Ovary (tissue), 7 donors: ENCODE measurements at regions not wholly inside any gene's neighbourhood (a gene's known extent, or its start where the extent isn't known, plus 50 kb on each side); places are given as distances from the start of the nearest gene placed in this dataset.

ENCODE experiments used
- DNase-seq, 5 donors: peaks; one replicate each; pipeline ENCODE4 v3.0.0-alpha.2; 2019 to 2020
- H3K27ac ChIP-seq, 2 donors: fragments of 200-600 bp; one replicate each; pipeline versions ENCODE4 v1.5.1 to v1.8.0; 2019 to 2022
- H3K27me3 ChIP-seq: fragments of 200-600 bp; one replicate; pipeline ENCODE4 v1.8.0; 2022
- H3K36me3 ChIP-seq: fragments of 200-600 bp; sonication (generic); one replicate; pipeline ENCODE4 v1.5.1; 2019
- H3K4me1 ChIP-seq: one replicate; pipeline ENCODE4 v1.8.1; 2013; ENCODE audit warnings: mild to moderate bottlenecking, moderate library complexity; ENCODE audit not compliant: insufficient read depth
- H3K4me3 ChIP-seq: fragments of 200-600 bp; sonication (generic); one replicate; pipeline ENCODE4 v1.5.1; 2017
- H3K9me3 ChIP-seq, 2 donors: fragments of 200-600 bp in 1 of 2; sonication (generic) in 1 of 2; one replicate each; pipeline versions ENCODE4 v1.5.1 to v1.8.1; 2013 to 2019; ENCODE audit warnings: mild to moderate bottlenecking in 1 of 2, moderate library complexity in 1 of 2
- CTCF ChIP-seq, 3 donors: fragments of 450-650 bp in 2 of 3; fragments of 200-600 bp in 1 of 3; IDR thresholded peaks; one replicate each; pipeline versions ENCODE4 v1.5.1 to v1.8.0; 2016 to 2022; ENCODE audit warnings: antibody characterized with exemption in 3 of 3, mild to moderate bottlenecking in 1 of 3
- EP300 ChIP-seq: sonication (generic); formaldehyde crosslinking; IDR thresholded peaks from one replicate; pipeline ENCODE4 v1.6.1; 2017; ENCODE audit warnings: antibody characterized with exemption
- POLR2A ChIP-seq: fragments of 450-650 bp; IDR thresholded peaks from one replicate; pipeline ENCODE4 v1.6.1; 2017; ENCODE audit warnings: antibody characterized with exemption, mild to moderate bottlenecking, moderate library complexity
- WGBS, 3 donors: extraction: QIAGEN DNeasy Blood & Tissue Kit in 1 of 3; methylation state at CpG; one replicate each; pipeline versions ENCODE4 v1.1.5 to v1.1.7; 2013 to 2017; 5-methylcytosine and 5-hydroxymethylcytosine counted together
- intact Hi-C, 4 donors: fragments of 100-400 bp; cut with DNase I; formaldehyde crosslinking; loops; one replicate each; pipeline versions ENCODE4 v1.11.0 to v1.15.1; 2022 to 2023
- donor health status: DM: no; HTN: no; CAD: no; lungs with moderate emphysema.
- donor health status: DM: no; HTN: no; CAD: no.
- donor health status: Bipolar disorder and iron deficiency.
- donor health status: DM: no; HTN: no; CAD: no.
- donor health status: DM: yes; HTN: yes; CAD: no.

GRCh38 chrX:10095698-10096432 lies 60.9 kb upstream of the CLCN4 start:
- TF ChIP-seq POLR2A: no peak
- H3K4me1 ChIP-seq: peaks cover 5% of the 10 kb centered on the region
- no peaks in the 10 kb centered on the region for H3K9me3 ChIP-seq
- intact Hi-C loops: no loop called here
- no peaks in the 10 kb centered on the region for H3K36me3 ChIP-seq
- no peak overlapping the region for H3K4me3 ChIP-seq
- H3K27me3 ChIP-seq: no peaks in the 10 kb centered on the region
- no peak for DNase-seq
- WGBS, 3 donors: 77 to 84% (median 82%) methylated on average over 5 of the region's 5 CpGs
- no peak overlapping the region for H3K27ac ChIP-seq

- Histone ChIP-seq H3K27ac (peak overlapping the region in 1 of 2 donors; percentile 61), H3K4me3 (peak overlapping the region; percentile 1), H3K36me3 (no peaks in the 10 kb centered on the region), H3K9me3 (no peaks in the 10 kb centered on the region), H3K27me3 (no peaks in the 10 kb centered on the region), H3K4me1 (peaks cover 5% of the 10 kb centered on the region)
- 41 to 54% (median 45%) methylated on average over 10 of the region's 10 CpGs for WGBS, 3 donors
- DNase-seq: no peak
- intact Hi-C loops: no loop called here
- TF ChIP-seq CTCF (IDR thresholded peaks at IDR 0.05) (no peak), EP300 (no peak), POLR2A (no peak)
Measured at GRCh38 chrX:10098270-10098713, 58.5 kb upstream of the CLCN4 start.

GRCh38 chrX:10099411-10099810 lies 57.4 kb upstream of the CLCN4 start:
- H3K27ac ChIP-seq: peak overlapping the region in 1 of 2 donors; percentile 61
- no peak for DNase-seq

GRCh38 chrX:10101269-10101668 lies 55.5 kb upstream of the CLCN4 start:
- 66 to 83% (median 69%) methylated on average over 5 of the region's 5 CpGs for WGBS, 3 donors
- H3K27ac ChIP-seq: peak overlapping the region in 1 of 2 donors; percentile 61
- H3K9me3 ChIP-seq: no peaks in the 10 kb centered on the region
- no peak for DNase-seq
- TF ChIP-seq POLR2A: no peak
- TF ChIP-seq CTCF (IDR thresholded peaks at IDR 0.05): no peak
- no peak for TF ChIP-seq EP300
- H3K27me3 ChIP-seq: no peaks in the 10 kb centered on the region
- intact Hi-C loops: no loop called here
- H3K4me1 ChIP-seq: peaks cover 5% of the 10 kb centered on the region
- H3K36me3 ChIP-seq: no peaks in the 10 kb centered on the region
- no peak overlapping the region for H3K4me3 ChIP-seq

More at GRCh38 chrX:10099411-10099810, 57.4 kb upstream of the CLCN4 start:
- Histone ChIP-seq H3K4me3 (no peak overlapping the region), H3K9me3 (no peaks in the 10 kb centered on the region), H3K27me3 (no peaks in the 10 kb centered on the region), H3K4me1 (peaks cover 5% of the 10 kb centered on the region), H3K36me3 (no peaks in the 10 kb centered on the region)
- WGBS, 3 donors: 19 to 22% (median 21%) methylated on average over 5 of the region's 5 CpGs
- no peak for TF ChIP-seq EP300
- no peak for TF ChIP-seq POLR2A
- no peak for TF ChIP-seq CTCF (IDR thresholded peaks at IDR 0.05)
- intact Hi-C loops: no loop called here

GRCh38 chrX:10102046-10102704 lies 54.6 kb upstream of the CLCN4 start:
- H3K4me1 ChIP-seq: peaks cover 4% of the 10 kb centered on the region
- no peak overlapping the region for H3K27ac ChIP-seq
- 82 to 83% (median 83%) methylated on average over 14 of the region's 14 CpGs for WGBS, 3 donors

More at GRCh38 chrX:10102046-10102704, 54.6 kb upstream of the CLCN4 start:
- intact Hi-C loops: no loop called here
- Histone ChIP-seq H3K27me3 (no peaks in the 10 kb centered on the region), H3K9me3 (no peaks in the 10 kb centered on the region), H3K4me3 (no peak overlapping the region), H3K36me3 (no peaks in the 10 kb centered on the region)
- no peak for DNase-seq
- no peak for TF ChIP-seq CTCF (IDR thresholded peaks at IDR 0.05)
- no peak for TF ChIP-seq POLR2A
- no peak for TF ChIP-seq EP300
